ENCODE measurements at regions not wholly inside any gene's neighbourhood (a gene's known extent, or its start where the extent isn't known, plus 50 kb on each side); places are given as distances from the start of the nearest gene placed in this dataset.

GRCh38 chr13:44158098-44158521 is 215.5 kb upstream of the SERP2 start:
- TF ChIP-seq FOXA1 (IDR thresholded peaks at IDR 0.05) = no peak
- TF ChIP-seq BHLHE40 (IDR thresholded peaks at IDR 0.05; ENCODE audit: borderline replicate concordance) = no peak
- no peak for TF ChIP-seq ZNF384 (IDR thresholded peaks at IDR 0.05)
- no peak for TF ChIP-seq FOXM1 (IDR thresholded peaks at IDR 0.05; ENCODE audit: borderline replicate concordance)
- TF ChIP-seq TARDBP (IDR thresholded peaks at IDR 0.05) = no peak
- no peak for TF ChIP-seq SUZ12 (IDR thresholded peaks at IDR 0.05)
- TF ChIP-seq SP1 (IDR thresholded peaks at IDR 0.05) = no peak
- no peak for TF ChIP-seq NFRKB (IDR thresholded peaks at IDR 0.05)
- no peak for TF ChIP-seq LEF1 (IDR thresholded peaks at IDR 0.05; ENCODE audit: borderline replicate concordance)
- no peak for TF ChIP-seq ELF4 (IDR thresholded peaks at IDR 0.05)
- no peak for TF ChIP-seq L3MBTL2 (conservative IDR thresholded peaks at IDR 0.05)
